GM19240 (cell line): ENCODE measurements at regions not wholly inside any gene's neighbourhood (a gene's known extent, or its start where the extent isn't known, plus 50 kb on each side); places are given as distances from the start of the nearest gene placed in this dataset.
"Not testable (repeated sequence)": the region's sequence is repeated elsewhere in the genome, so short reads cannot be mapped to it uniquely, and the experiment has no call there.

Source experiments
- DNase-seq: peaks from one replicate; pipeline ENCODE4 v3.0.0; 2011; ENCODE audit warnings: low spot score; ENCODE audit not compliant: insufficient read length

- no peak for DNase-seq
These were observed 93.7 kb downstream of the OAT start for GRCh38 chr10:124324856-124325632.

GRCh38 chr10:124324451-124324850 is 94.3 kb downstream of the OAT start:
- no peak for DNase-seq

- no peak for DNase-seq
These were observed 94.9 kb downstream of the OAT start for GRCh38 chr10:124323806-124324205.

- DNase-seq: no peak
These were observed 95.5 kb downstream of the OAT start for GRCh38 chr10:124323111-124323725.

DNA sequence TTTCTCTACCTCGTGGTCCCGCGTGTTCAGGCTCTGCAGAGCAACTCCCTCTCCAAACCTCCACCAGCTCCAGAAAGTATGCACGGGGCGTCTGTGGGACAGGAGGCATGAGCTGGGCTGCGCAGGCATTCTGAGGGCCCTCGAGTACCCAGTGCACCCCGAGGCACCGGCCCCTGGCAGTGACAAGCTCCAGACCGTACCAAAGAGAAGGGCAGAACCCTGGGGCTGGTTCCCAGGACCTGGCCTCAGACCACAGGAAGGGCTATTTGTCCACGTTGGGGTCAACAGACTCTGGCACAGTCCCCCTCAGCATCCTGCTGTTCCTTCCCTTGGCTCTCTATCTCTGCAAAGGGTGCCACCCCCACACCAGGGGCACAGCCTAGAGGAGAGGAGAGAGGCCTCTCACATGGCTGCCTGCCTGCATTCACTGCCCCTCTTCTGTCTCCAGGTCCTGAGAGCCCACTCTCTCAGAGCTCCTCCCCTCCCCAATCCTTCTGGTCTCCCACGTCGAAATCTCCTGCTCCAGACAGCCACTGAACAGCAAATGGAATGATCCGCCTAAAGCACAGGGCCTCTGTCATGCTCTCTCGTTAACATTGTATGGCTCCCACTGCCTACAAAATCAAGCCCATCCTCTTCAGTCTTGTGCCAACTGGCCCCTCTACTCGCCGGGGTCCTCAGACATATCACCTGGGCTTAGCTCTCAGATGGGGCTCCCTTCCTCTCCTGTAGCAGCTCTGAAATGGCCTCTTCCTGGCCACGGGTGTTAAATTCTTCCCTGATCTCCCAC is 96.3 kb downstream of the OAT start:
- no peak for DNase-seq

GRCh38 chr10:124321433-124322089 is 97.2 kb downstream of the OAT start:
- no peak for DNase-seq

- DNase-seq: no peak
These were observed 97.8 kb downstream of the OAT start for GRCh38 chr10:124320778-124321432.

DNA sequence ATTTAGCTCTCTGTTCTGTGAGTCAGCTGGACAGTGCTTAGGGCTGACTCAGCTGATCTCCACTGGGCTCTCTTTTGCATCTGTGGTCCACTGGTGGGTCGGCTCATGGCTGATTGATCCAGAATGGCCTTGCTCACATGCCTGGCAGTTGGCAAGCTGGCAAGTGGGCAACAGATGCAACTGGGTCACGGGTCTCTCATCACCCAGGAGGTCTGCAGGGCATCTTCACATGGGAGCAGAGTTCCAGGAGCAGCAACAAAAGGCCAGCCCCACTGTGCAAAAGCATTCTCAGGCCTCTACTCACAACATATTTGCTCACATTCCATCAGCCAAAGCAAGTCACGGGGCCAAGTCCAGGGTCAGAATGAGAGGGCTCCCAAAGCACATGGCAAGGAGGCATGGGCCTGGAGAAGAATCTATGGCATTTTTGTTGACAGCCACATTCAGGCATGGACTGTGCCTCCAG is 98.8 kb downstream of the OAT start:
- no peak for DNase-seq

DNA sequence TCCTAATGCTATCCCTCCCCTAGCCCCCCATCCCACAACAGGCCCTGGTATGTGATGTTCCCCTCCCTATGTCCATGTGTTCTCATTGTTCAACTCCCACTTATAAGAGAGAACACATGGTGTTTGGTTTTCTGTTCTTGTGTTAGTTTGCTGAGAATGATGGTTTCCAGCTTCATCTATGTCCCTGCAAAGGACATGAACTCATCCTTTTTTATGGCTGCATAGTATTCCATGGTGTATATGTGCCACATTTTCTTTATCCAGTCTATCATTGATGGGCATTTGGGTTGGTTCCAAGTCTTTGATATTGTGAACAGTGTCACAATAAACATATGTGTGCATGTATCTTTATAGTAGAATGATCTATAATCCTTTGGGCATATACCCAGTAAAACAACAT is 99.2 kb downstream of the OAT start:
- not testable (repeated sequence) for DNase-seq

DNA sequence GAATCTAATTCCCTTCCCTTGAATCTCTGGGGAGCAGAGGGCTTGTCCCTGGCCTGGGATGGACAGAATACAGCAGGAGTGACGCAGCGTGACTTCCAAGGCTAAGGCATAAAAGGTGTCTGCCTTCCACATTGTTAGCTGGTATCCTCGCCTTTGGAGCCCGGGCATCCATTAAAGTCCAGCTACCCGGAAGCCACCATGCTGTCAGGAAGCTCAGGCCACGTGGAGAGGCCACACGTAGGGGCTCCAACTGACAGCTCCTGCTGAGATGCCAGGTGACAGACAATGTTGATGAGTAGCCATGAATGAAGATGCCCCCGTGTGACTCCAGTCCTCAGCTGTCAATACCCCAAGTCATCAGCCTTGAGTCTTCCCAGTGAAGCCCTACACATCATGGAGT is 99.9 kb downstream of the OAT start:
- no peak for DNase-seq

DNA sequence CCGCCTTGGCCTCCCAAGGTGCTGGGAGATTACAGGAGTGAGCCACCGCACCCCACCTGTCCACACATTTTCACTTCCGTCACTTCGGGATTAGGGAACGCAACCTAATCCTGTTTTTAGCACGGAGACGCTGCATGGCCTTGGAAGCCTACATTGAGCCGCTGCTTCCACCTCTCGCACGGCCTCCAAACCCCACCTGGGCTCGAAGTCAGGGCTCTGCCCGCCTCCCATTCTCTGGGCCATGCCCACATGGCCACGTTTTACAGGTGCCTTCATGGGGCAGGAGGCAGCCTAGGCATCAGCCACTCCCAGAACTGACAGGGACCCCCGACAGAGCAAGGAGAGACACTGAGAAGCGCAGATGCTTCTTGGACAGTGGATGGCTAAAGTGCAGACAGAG is 100.6 kb downstream of the OAT start:
- DNase-seq: no peak

- DNase-seq: no peak
These were observed 102.4 kb downstream of the OAT start for GRCh38 chr10:124316326-124316725.

GRCh38 chr10:124315591-124316270 is 103.0 kb downstream of the OAT start:
- no peak for DNase-seq

- no peak for DNase-seq
These were observed 105.3 kb downstream of the OAT start for GRCh38 chr10:124313374-124313773.

- DNase-seq: no peak
These were observed 109.9 kb downstream of the OAT start for GRCh38 chr10:124308811-124309210.

DNA sequence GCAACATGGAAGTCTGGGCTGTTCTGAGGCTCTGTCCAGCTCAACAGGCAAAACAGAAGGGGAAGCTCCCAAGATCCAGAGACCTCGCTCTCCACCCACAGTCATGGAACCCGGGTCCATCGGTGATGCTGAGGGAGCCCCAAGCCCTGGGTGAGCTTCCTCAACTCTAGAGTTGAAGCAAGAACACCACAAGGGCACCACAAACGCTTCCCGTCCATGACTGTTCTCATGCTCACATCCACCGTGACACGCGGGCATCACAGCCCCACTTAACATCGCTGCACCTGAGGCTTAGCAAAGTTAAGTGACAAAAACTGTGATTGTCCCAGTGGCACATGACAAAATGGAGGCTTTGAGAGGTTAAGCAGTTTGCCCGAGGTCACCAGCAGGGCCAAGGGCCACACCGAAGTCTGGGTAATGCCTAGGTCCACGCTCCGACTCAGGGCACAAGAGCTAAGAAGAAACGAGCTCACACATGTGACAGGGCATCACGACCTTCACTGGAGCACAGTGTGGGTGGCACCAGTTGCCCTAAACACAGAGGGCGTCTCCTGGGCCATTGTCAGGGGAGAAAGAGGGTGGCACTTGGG is 110.6 kb downstream of the OAT start:
- DNase-seq: no peak

DNA sequence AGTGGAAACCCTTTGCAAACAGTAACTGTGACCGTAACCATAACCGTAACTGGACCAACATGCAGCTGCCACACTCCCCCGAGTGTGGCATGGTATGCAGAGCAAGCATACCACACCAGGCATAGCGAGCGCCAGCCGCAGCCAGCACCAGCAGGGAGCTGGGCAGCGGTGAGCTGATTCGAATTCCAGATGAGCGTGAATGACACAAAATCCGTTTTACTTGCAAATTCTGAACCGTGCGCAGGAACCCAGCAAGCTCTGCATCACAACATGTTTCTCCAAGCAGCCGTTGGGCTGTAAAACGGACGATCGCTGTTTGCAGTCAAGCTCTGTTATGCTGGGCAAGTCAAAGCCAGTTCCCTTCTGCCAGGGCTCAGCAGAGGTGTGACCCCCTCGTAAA is 111.1 kb downstream of the OAT start:
- DNase-seq: no peak

DNA sequence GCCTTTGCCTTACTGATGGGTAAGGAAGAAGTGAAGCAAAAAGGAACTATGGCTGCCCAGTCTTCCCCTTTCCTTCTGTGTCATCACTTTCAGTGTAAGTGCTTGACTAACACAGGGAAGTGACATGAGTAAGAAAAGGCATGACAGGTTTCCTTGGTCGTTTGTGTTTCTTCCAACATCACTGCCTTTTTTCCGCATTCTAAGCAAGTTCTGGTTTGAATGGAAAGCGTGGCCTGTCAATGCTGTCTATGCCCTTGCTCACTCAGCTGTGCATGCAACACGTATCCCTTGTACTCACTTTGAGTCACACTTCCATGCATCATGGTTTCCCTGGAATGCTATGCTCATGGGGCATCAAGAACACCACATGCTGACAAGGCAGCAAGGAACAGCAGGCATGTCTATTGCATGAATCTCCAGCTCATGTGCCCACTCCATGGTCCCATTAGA is 111.8 kb downstream of the OAT start:
- no peak for DNase-seq

DNA sequence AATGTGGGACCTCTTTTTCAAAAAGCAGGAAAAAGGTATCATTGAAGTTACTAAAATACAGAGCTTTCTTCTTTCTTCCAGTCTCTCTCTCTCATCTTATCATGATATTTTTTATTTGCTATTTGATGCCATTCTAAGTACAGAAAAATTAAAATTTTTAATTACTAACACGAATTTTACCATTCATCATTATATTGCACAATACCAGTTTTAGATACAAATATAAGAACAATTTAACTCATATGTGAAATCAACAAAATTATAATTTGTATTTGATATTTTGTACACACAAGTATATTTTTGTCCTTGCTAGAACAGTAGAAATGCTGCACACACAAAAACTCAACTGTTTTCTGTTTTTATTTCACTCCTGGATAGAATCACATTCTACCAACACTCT is 112.2 kb downstream of the OAT start:
- no peak for DNase-seq

GRCh38 chr10:124305984-124306383 is 112.7 kb downstream of the OAT start:
- no peak for DNase-seq
